Retinal pigment epithelial cell (primary cell): ENCODE measurements at regions not wholly inside any gene's neighbourhood (a gene's known extent, or its start where the extent isn't known, plus 50 kb on each side); places are given as distances from the start of the nearest gene placed in this dataset.

Experiments
- DNase-seq: peaks from one replicate; pipeline ENCODE4 v3.0.0-alpha.2; 2010; ENCODE audit warnings: low read depth
- H3K4me3 ChIP-seq: 2 replicates; pipeline ENCODE4 v1.5.1; 2011; ENCODE audit warnings: mild to moderate bottlenecking, low read length, control low read depth, moderate library complexity
- CTCF ChIP-seq: conservative IDR thresholded peaks from 2 replicates; pipeline ENCODE4 v1.5.1; 2011; ENCODE audit warnings: low read depth, low read length, control low read depth, inconsistent platforms

GRCh38 chr2:67812682-67813081 is 250.1 kb downstream of the C1D start:
- TF ChIP-seq CTCF: no peak
- DNase-seq: no peak
- H3K4me3 ChIP-seq: no peak overlapping the region

GRCh38 chr2:67823726-67824125 is 239.1 kb downstream of the C1D start:
- no peak for DNase-seq
- no peak for TF ChIP-seq CTCF
- no peak overlapping the region for H3K4me3 ChIP-seq

- H3K4me3 ChIP-seq: no peak overlapping the region
- no peak for TF ChIP-seq CTCF
- DNase-seq: no peak
These were observed 238.6 kb downstream of the C1D start for GRCh38 chr2:67824186-67824585.

- no peak for DNase-seq
- no peak for TF ChIP-seq CTCF
- H3K4me3 ChIP-seq: no peak overlapping the region
These were observed 237.3 kb downstream of the C1D start for GRCh38 chr2:67825476-67825875.

GRCh38 chr2:67828066-67828465 is 234.7 kb downstream of the C1D start:
- H3K4me3 ChIP-seq: no peak overlapping the region
- DNase-seq: no peak
- no peak for TF ChIP-seq CTCF

- no peak overlapping the region for H3K4me3 ChIP-seq
- TF ChIP-seq CTCF: no peak
- no peak for DNase-seq
These were observed 233.3 kb downstream of the C1D start for GRCh38 chr2:67829470-67829869.

- H3K4me3 ChIP-seq: no peak overlapping the region
- no peak for TF ChIP-seq CTCF
- no peak for DNase-seq
These were observed 229.2 kb downstream of the C1D start for GRCh38 chr2:67833632-67834031.
